ENCODE measurements at regions not wholly inside any gene's neighbourhood (a gene's known extent, or its start where the extent isn't known, plus 50 kb on each side); places are given as distances from the start of the nearest gene placed in this dataset.

- H3K27ac Mint-ChIP-seq, result no peak overlapping the region
Measured at GRCh38 chr14:29061702-29062101, 295.1 kb downstream of the FOXG1 start.

More at GRCh38 chr14:29061702-29062101, 295.1 kb downstream of the FOXG1 start:
- no peaks in the 10 kb centered on the region for H3K23me2 ChIP-seq (ENCODE audit: insufficient read length, low read depth, low read length, poor library complexity, severe bottlenecking)
- no peak overlapping the region for H3K4me2 ChIP-seq (ENCODE audit: insufficient read depth, insufficient read length, low read length)
- H3K56ac ChIP-seq (ENCODE audit: insufficient read length, low read depth, low read length), result no peak overlapping the region
- Mint-ChIP-seq H3K4me1 (no peaks in the 10 kb centered on the region), H3K27me3 (ENCODE audit: low read depth) (no peaks in the 10 kb centered on the region; the same call in 1 of the 2 replicates), H3K4me3 (no peak overlapping the region), H3K9me3 (peaks cover 0 to 3% of the 10 kb centered on the region in 2 experiments; a peak in 1 of 5 replicates), H3K36me3 (ENCODE audit: insufficient read depth in 1 of 3, low read depth in 3 of 3) (peaks cover 0 to 9% (median 0%) of the 10 kb centered on the region in 3 experiments; a peak in 1 of 7 replicates)
- DNase-seq, result no peak
- H2BK20ac ChIP-seq (ENCODE audit: low read depth, low read length, poor library complexity, severe bottlenecking), result no peak overlapping the region
- H2BK5ac ChIP-seq (ENCODE audit: insufficient read length, low read length), result no peak overlapping the region
- H4K91ac ChIP-seq (ENCODE audit: insufficient read length, low read depth, low read length), result no peak overlapping the region
- no peak overlapping the region for H3K27ac ChIP-seq (ENCODE audit: insufficient read length, low read depth, low read length)
- H3K9ac ChIP-seq (ENCODE audit: extremely low read depth, insufficient read length, low read length), result no peak overlapping the region
- H2AK5ac ChIP-seq (ENCODE audit: insufficient read length, low read length), result no peak overlapping the region
- H2AFZ ChIP-seq (ENCODE audit: low read length), result no peak overlapping the region
- TF ChIP-seq, protein P1, sequence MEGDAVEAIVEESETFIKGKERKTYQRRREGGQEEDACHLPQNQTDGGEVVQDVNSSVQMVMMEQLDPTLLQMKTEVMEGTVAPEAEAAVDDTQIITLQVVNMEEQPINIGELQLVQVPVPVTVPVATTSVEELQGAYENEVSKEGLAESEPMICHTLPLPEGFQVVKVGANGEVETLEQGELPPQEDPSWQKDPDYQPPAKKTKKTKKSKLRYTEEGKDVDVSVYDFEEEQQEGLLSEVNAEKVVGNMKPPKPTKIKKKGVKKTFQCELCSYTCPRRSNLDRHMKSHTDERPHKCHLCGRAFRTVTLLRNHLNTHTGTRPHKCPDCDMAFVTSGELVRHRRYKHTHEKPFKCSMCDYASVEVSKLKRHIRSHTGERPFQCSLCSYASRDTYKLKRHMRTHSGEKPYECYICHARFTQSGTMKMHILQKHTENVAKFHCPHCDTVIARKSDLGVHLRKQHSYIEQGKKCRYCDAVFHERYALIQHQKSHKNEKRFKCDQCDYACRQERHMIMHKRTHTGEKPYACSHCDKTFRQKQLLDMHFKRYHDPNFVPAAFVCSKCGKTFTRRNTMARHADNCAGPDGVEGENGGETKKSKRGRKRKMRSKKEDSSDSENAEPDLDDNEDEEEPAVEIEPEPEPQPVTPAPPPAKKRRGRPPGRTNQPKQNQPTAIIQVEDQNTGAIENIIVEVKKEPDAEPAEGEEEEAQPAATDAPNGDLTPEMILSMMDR (conservative IDR thresholded peaks at IDR 0.05), result no peak
- H3K79me2 ChIP-seq (ENCODE audit: insufficient read depth, low read length), result no peaks in the 10 kb centered on the region
- no peaks in the 10 kb centered on the region for H4K20me1 ChIP-seq (ENCODE audit: control insufficient read depth, insufficient read depth, insufficient read length)
- no CpG with 5 or more reads among the region's 2 CpGs for WGBS (ENCODE audit: extremely low coverage, insufficient read length, low lambda C conversion rate)
- H3K23ac ChIP-seq (ENCODE audit: insufficient read length, low read depth, low read length), result no peak overlapping the region
- no peak overlapping the region for H3K14ac ChIP-seq (ENCODE audit: insufficient read depth, low read length)
- H3K4me1 ChIP-seq (ENCODE audit: insufficient read depth, low read length), result no peaks in the 10 kb centered on the region
- no peaks in the 10 kb centered on the region for H3K27me3 ChIP-seq (ENCODE audit: insufficient read depth, low read length)
- H4K8ac ChIP-seq (replicated peaks; ENCODE audit: insufficient read length, low read depth, low read length), result no peak overlapping the region
- H2BK15ac ChIP-seq (ENCODE audit: low read depth, low read length), result no peak overlapping the region
- H3K4ac ChIP-seq (ENCODE audit: low read depth, low read length), result no peak overlapping the region
- no peak overlapping the region for H3K18ac ChIP-seq (ENCODE audit: insufficient read length, low read depth, low read length)
- no peak overlapping the region for H3T11ph ChIP-seq (ENCODE audit: low read length)
- no peak overlapping the region for H2BK120ac ChIP-seq (ENCODE audit: low read depth, low read length, poor library complexity, severe bottlenecking)
- no peak overlapping the region for H4K5ac ChIP-seq (ENCODE audit: insufficient read length, low read depth, low read length)
- no peaks in the 10 kb centered on the region for H3K9me3 ChIP-seq (ENCODE audit: control insufficient read depth, low read depth, low read length)
- H3K79me1 ChIP-seq (ENCODE audit: insufficient read depth, low read depth, low read length, poor library complexity, severe bottlenecking), result no peaks in the 10 kb centered on the region
- H2BK12ac ChIP-seq (ENCODE audit: insufficient read length, low read depth, low read length), result no peak overlapping the region

Measured in H9 (cell line).